HG03095 (cell line): ENCODE measurements at regions not wholly inside any gene's neighbourhood (a gene's known extent, or its start where the extent isn't known, plus 50 kb on each side); places are given as distances from the start of the nearest gene placed in this dataset.

Experiments
- ATAC-seq: cut with Tn5 transposase; IDR thresholded peaks from one replicate; pipeline ENCODE4 v1.9.1; 2021; ENCODE audit warnings: moderate library complexity; ENCODE audit not compliant: unreplicated experiment

- ATAC-seq, result no peak
Measured at GRCh38 chr5:61596265-61596664, 264.2 kb downstream of the ZSWIM6 start.

- ATAC-seq, result no peak
Measured at GRCh38 chr5:61597684-61598083, 265.6 kb downstream of the ZSWIM6 start.

GRCh38 chr5:61598126-61598525, 266.1 kb downstream of the ZSWIM6 start:
- no peak for ATAC-seq

GRCh38 chr5:61599370-61600122, 267.5 kb downstream of the ZSWIM6 start:
- no peak for ATAC-seq

GRCh38 chr5:61600123-61600444, 268.0 kb downstream of the ZSWIM6 start:
- ATAC-seq, result no peak

GRCh38 chr5:61600945-61601511, 269.0 kb downstream of the ZSWIM6 start:
- ATAC-seq, result no peak

- no peak for ATAC-seq
Measured at GRCh38 chr5:61603211-61603908, 271.3 kb downstream of the ZSWIM6 start.

GRCh38 chr5:61604076-61605025, 272.3 kb downstream of the ZSWIM6 start:
- no peak for ATAC-seq

- ATAC-seq, result no peak
Measured at GRCh38 chr5:61609840-61610677, 278.0 kb downstream of the ZSWIM6 start.

GRCh38 chr5:61610678-61611024, 278.6 kb downstream of the ZSWIM6 start:
- ATAC-seq, result no peak

GRCh38 chr5:61612431-61612830, 280.4 kb downstream of the ZSWIM6 start:
- ATAC-seq, result no peak

GRCh38 chr5:61613679-61614078, 281.6 kb downstream of the ZSWIM6 start:
- ATAC-seq, result no peak

GRCh38 chr5:61614606-61615005, 282.5 kb downstream of the ZSWIM6 start:
- ATAC-seq, result no peak

GRCh38 chr5:61617039-61617438, 285.0 kb downstream of the ZSWIM6 start:
- ATAC-seq, result no peak

GRCh38 chr5:61617995-61618525, 286.0 kb downstream of the ZSWIM6 start:
- no peak for ATAC-seq

- no peak for ATAC-seq
Measured at GRCh38 chr5:61618577-61618976, 286.5 kb downstream of the ZSWIM6 start.

GRCh38 chr5:61619289-61619688, 287.2 kb downstream of the ZSWIM6 start:
- no peak for ATAC-seq

GRCh38 chr5:61619777-61620518, 287.9 kb downstream of the ZSWIM6 start:
- no peak for ATAC-seq

- ATAC-seq, result no peak
Measured at GRCh38 chr5:61620699-61621182, 288.7 kb downstream of the ZSWIM6 start.
